ENCODE measurements at regions not wholly inside any gene's neighbourhood (a gene's known extent, or its start where the extent isn't known, plus 50 kb on each side); places are given as distances from the start of the nearest gene placed in this dataset.
"Not testable (repeated sequence)": the region's sequence is repeated elsewhere in the genome, so short reads cannot be mapped to it uniquely, and the experiment has no call there.

GRCh38 chr4:26255989-26256388 lies 64.8 kb upstream of the RBPJ start:
- DNase-seq (ENCODE audit: extremely low spot score) = no peak
- 31% methylated on average over 1 of the region's 1 CpG for WGBS
- Histone ChIP-seq H3K9me3 (peaks cover 0 to 8% (median 0%) of the 10 kb centered on the region in 4 donors), H3K4me1 (no peaks in the 10 kb centered on the region), H3K27me3 (no peaks in the 10 kb centered on the region), H3K4me3 (no peak overlapping the region), H3K27ac (replicated peaks in 1 of 4) (no peak overlapping the region), H3K36me3 (no peaks in the 10 kb centered on the region)
- intact Hi-C loops (cut with DNase I) = no loop called here
- TF ChIP-seq POLR2AphosphoS5 (IDR thresholded peaks at IDR 0.05) (no peak), EP300 (IDR thresholded peaks at IDR 0.05) (no peak), CTCF (IDR thresholded peaks at IDR 0.05) (no peak), POLR2A (IDR thresholded peaks at IDR 0.05; ENCODE audit: low read depth) (no peak)

GRCh38 chr4:26257444-26257843 lies 63.4 kb upstream of the RBPJ start:
- H3K27ac ChIP-seq (replicated peaks in 1 of 4); H3K4me3 ChIP-seq; intact Hi-C loops (cut with DNase I); H3K27me3 ChIP-seq; H3K4me1 ChIP-seq; DNase-seq (ENCODE audit: extremely low spot score); H3K36me3 ChIP-seq; H3K9me3 ChIP-seq: not testable (repeated sequence)
- WGBS = 100% methylated on average over 1 of the region's 2 CpGs

GRCh38 chr4:26257850-26258249 lies 63.0 kb upstream of the RBPJ start:
- Histone ChIP-seq H3K36me3 (no peaks in the 10 kb centered on the region), H3K27ac (replicated peaks in 1 of 4) (no peak overlapping the region), H3K27me3 (no peaks in the 10 kb centered on the region), H3K4me3 (no peak overlapping the region), H3K9me3 (peaks cover 0 to 8% (median 0%) of the 10 kb centered on the region in 4 donors), H3K4me1 (no peaks in the 10 kb centered on the region)
- DNase-seq (ENCODE audit: extremely low spot score) = no peak
- TF ChIP-seq POLR2A (IDR thresholded peaks at IDR 0.05; ENCODE audit: low read depth) (no peak), EP300 (IDR thresholded peaks at IDR 0.05) (no peak), CTCF (IDR thresholded peaks at IDR 0.05) (no peak), POLR2AphosphoS5 (IDR thresholded peaks at IDR 0.05) (no peak)
- intact Hi-C loops (cut with DNase I) = no loop called here
- 70% methylated on average over 2 of the region's 2 CpGs for WGBS

- H3K27me3 ChIP-seq = no peaks in the 10 kb centered on the region
- 92% methylated on average over 2 of the region's 2 CpGs for WGBS
- peaks cover 0 to 8% (median 0%) of the 10 kb centered on the region in 4 donors for H3K9me3 ChIP-seq
- DNase-seq (ENCODE audit: extremely low spot score) = no peak
- H3K4me1 ChIP-seq = no peaks in the 10 kb centered on the region
- H3K36me3 ChIP-seq = no peaks in the 10 kb centered on the region
- no peak overlapping the region for H3K27ac ChIP-seq (replicated peaks in 1 of 4)
- intact Hi-C loops (cut with DNase I) = no loop called here
- no peak overlapping the region for H3K4me3 ChIP-seq
- TF ChIP-seq POLR2AphosphoS5 (IDR thresholded peaks at IDR 0.05) (no peak), CTCF (IDR thresholded peaks at IDR 0.05) (no peak), POLR2A (IDR thresholded peaks at IDR 0.05; ENCODE audit: low read depth) (no peak), EP300 (IDR thresholded peaks at IDR 0.05) (no peak)
These were observed 60.2 kb upstream of the RBPJ start for GRCh38 chr4:26260571-26260970.

GRCh38 chr4:26261405-26261804 lies 59.4 kb upstream of the RBPJ start:
- 60% methylated on average over 2 of the region's 2 CpGs for WGBS
- Histone ChIP-seq H3K27me3 (no peaks in the 10 kb centered on the region), H3K4me1 (peaks cover 0 to 2% (median 1%) of the 10 kb centered on the region in 4 donors), H3K27ac (replicated peaks in 1 of 4) (no peak overlapping the region), H3K36me3 (no peaks in the 10 kb centered on the region), H3K4me3 (no peak overlapping the region), H3K9me3 (peaks cover 0 to 8% (median 0%) of the 10 kb centered on the region in 4 donors)
- DNase-seq (ENCODE audit: extremely low spot score) = no peak
- TF ChIP-seq POLR2A (IDR thresholded peaks at IDR 0.05; ENCODE audit: low read depth) (no peak), EP300 (IDR thresholded peaks at IDR 0.05) (no peak), CTCF (IDR thresholded peaks at IDR 0.05) (no peak), POLR2AphosphoS5 (IDR thresholded peaks at IDR 0.05) (no peak)
- intact Hi-C loops (cut with DNase I) = no loop called here

Measured in esophagus muscularis mucosa (tissue), 4 donors.